Upper lobe of left lung (tissue), 4 donors: ENCODE measurements at regions not wholly inside any gene's neighbourhood (a gene's known extent, or its start where the extent isn't known, plus 50 kb on each side); places are given as distances from the start of the nearest gene placed in this dataset.

Experiments used
- CTCF ChIP-seq, 6 experiments: fragments of 450-650 bp in 4 of 6; fragments of 200-600 bp in 2 of 6; sonication (generic) in 2 of 6; IDR thresholded peaks; one replicate each; pipeline ENCODE4 v1.5.1; 2016 to 2019; ENCODE audit warnings: antibody characterized with exemption in 6 of 6
- EP300 ChIP-seq, 4 donors: sonication (generic); formaldehyde crosslinking; IDR thresholded peaks; one replicate each; pipeline ENCODE4 v1.5.1; 2017; ENCODE audit warnings: antibody characterized with exemption in 4 of 4, control low read depth in 2 of 4
- POLR2A ChIP-seq, 4 donors: fragments of 450-650 bp; IDR thresholded peaks; one replicate each; pipeline ENCODE4 v1.5.1; 2016 to 2017; ENCODE audit warnings: antibody characterized with exemption in 4 of 4, mild to moderate bottlenecking in 2 of 4
- POLR2AphosphoS5 ChIP-seq, 2 donors: sonication (generic); formaldehyde crosslinking; IDR thresholded peaks; one replicate each; pipeline ENCODE4 v1.5.1; 2017; ENCODE audit warnings: antibody characterized with exemption in 2 of 2

GRCh38 chr18:34650121-34650545 lies 60.0 kb upstream of the DTNA start:
- TF ChIP-seq EP300 (IDR thresholded peaks at IDR 0.05) (no peak), POLR2A (IDR thresholded peaks at IDR 0.05) (no peak), POLR2AphosphoS5 (IDR thresholded peaks at IDR 0.05) (no peak), CTCF (IDR thresholded peaks at IDR 0.05) (no peak)
